ENCODE measurements at regions not wholly inside any gene's neighbourhood (a gene's known extent, or its start where the extent isn't known, plus 50 kb on each side); places are given as distances from the start of the nearest gene placed in this dataset.

GRCh38 chr7:49530481-49530880 lies 243.0 kb upstream of the VWC2 start:
- TF ChIP-seq CTCF (IDR thresholded peaks at IDR 0.05; ENCODE audit: low read depth, low read length) (no peak), POLR2A (IDR thresholded peaks at IDR 0.05; ENCODE audit: extremely low read depth, insufficient read length) (no peak), MAX (IDR thresholded peaks at IDR 0.05; ENCODE audit: low read depth, low read length) (no peak), MYC (IDR thresholded peaks at IDR 0.05; ENCODE audit: low read depth, low read length) (no peak)
